ENCODE measurements at regions not wholly inside any gene's neighbourhood (a gene's known extent, or its start where the extent isn't known, plus 50 kb on each side); places are given as distances from the start of the nearest gene placed in this dataset.
"Not testable (repeated sequence)": the region's sequence is repeated elsewhere in the genome, so short reads cannot be mapped to it uniquely, and the experiment has no call there.

DNA sequence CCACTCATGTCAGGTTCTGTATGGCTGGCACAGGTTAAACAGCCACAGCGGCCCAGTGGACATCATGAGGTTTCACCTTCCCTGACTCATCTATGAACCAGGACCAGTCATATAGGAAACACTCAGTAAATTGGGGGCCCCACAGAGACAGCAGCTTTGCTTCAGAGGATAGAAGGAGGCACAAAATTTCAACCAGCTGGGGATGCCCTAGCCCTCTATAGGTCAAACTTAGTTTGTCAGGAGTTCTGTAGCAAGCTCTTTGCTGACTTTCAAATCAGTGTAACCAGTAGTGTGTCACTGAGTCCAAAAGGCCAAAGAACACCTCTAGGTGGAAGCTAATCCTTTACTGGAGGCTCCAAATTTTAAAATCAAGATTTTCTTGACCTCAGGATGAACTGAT is 4157.8 kb upstream of the TPTE start:
- H3K4me3 ChIP-seq; FAIRE-seq; H3K79me2 ChIP-seq (ENCODE audit: control insufficient read depth, insufficient read depth, low read length); H4K20me1 ChIP-seq (ENCODE audit: control insufficient read depth, insufficient read depth); H3K27ac ChIP-seq (ENCODE audit: control insufficient read depth, insufficient read depth); H3K27me3 ChIP-seq (replicated peaks in 1 of 2; ENCODE audit: control insufficient read depth in 2 of 2, insufficient read depth in 2 of 2, low read length in 1 of 2); H3K4me1 ChIP-seq (ENCODE audit: control insufficient read depth, insufficient read depth, low read length); H3K9me3 ChIP-seq (replicated peaks; ENCODE audit: control insufficient read depth, insufficient read depth, low read length); in situ Hi-C loops (cut with MboI); H3K9ac ChIP-seq (ENCODE audit: control insufficient read depth, insufficient read depth, low read length); H3K36me3 ChIP-seq (ENCODE audit: control insufficient read depth in 2 of 2, insufficient read depth in 2 of 2, low read length in 1 of 2); DNase-seq (ENCODE audit: low read depth, low spot score); H3K4me2 ChIP-seq (ENCODE audit: control insufficient read depth, insufficient read depth); intact Hi-C loops (cut with micrococcal nuclease; ENCODE audit: unreplicated experiment); BruUV-seq (replicated peaks); H2AFZ ChIP-seq (ENCODE audit: control insufficient read depth, low read depth, low read length): not testable (repeated sequence)
- RAD21 ChIA-PET (ENCODE audit: unreplicated experiment): interaction anchor here (4.1 kb wide), 1 partner anchor 10 kb away, joined by 54 read pairs; no protein-coding TSS in a partner anchor
- POLR2A ChIA-PET: interaction anchor here (1.1 kb wide), 1 partner anchor 9 kb away, joined by 3 read pairs; no protein-coding TSS in a partner anchor
- CTCF ChIA-PET: interaction anchor here (5.3 kb wide), 1 partner anchor 10 kb away, joined by 103 read pairs; no protein-coding TSS in a partner anchor
- ATAC-seq: peak; percentile 81
- SMC1A ChIA-PET (ENCODE audit: uncharacterized antibody, unreplicated experiment): interaction anchor here (4.0 kb wide), 1 partner anchor 10 kb away, joined by 53 read pairs; no protein-coding TSS in a partner anchor
- WGBS (ENCODE audit: insufficient coverage, insufficient replicate concordance, low lambda C conversion rate, missing lambda C conversion rate): no CpG with 5 or more reads among the region's 1 CpG

DNA sequence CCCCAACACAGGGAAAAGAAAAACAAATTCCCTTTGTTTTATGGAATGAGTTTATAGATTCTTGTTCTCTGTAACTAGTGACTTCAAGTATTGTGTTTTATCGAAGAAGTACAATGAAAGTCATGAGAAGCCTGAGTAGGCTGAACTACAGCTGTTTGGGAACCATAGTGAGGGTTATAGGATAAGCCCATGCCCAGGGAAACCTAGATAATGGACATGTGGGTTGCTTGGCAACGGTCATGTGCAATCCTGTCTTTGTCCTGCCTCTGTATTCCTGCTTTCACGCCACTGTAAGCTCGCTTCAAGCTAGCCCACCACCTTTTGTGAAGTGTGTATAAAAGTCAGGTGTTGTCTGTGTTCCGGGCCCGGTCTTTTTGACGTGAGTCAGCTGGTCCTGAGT is 4152.6 kb upstream of the TPTE start:
- BruUV-seq (replicated peaks): TSS peak; percentile 83
- H3K4me2 ChIP-seq (ENCODE audit: control insufficient read depth, insufficient read depth): peak overlapping the region; percentile 92
- 4% methylated on average over 7 of the region's 7 CpGs for WGBS (ENCODE audit: insufficient coverage, insufficient replicate concordance, low lambda C conversion rate, missing lambda C conversion rate)
- intact Hi-C loops (cut with micrococcal nuclease; ENCODE audit: unreplicated experiment); FAIRE-seq; POLR2A ChIA-PET; H3K27me3 ChIP-seq (replicated peaks in 1 of 2; ENCODE audit: control insufficient read depth in 2 of 2, insufficient read depth in 2 of 2, low read length in 1 of 2); H4K20me1 ChIP-seq (ENCODE audit: control insufficient read depth, insufficient read depth); ATAC-seq; H2AFZ ChIP-seq (ENCODE audit: control insufficient read depth, low read depth, low read length); H3K36me3 ChIP-seq (ENCODE audit: control insufficient read depth in 2 of 2, insufficient read depth in 2 of 2, low read length in 1 of 2); H3K4me1 ChIP-seq (ENCODE audit: control insufficient read depth, insufficient read depth, low read length); DNase-seq (ENCODE audit: low read depth, low spot score); H3K79me2 ChIP-seq (ENCODE audit: control insufficient read depth, insufficient read depth, low read length); H3K9me3 ChIP-seq (replicated peaks; ENCODE audit: control insufficient read depth, insufficient read depth, low read length); in situ Hi-C loops (cut with MboI); CTCF ChIA-PET: not testable (repeated sequence)
- SMC1A ChIA-PET (ENCODE audit: uncharacterized antibody, unreplicated experiment): interaction anchor here (1.9 kb wide), 1 partner anchor 9 kb away, joined by 6 read pairs; no protein-coding TSS in a partner anchor
- peak overlapping the region; percentile 34; the same call in 1 of the 2 replicates for H3K4me3 ChIP-seq
- RAD21 ChIA-PET (ENCODE audit: unreplicated experiment): interaction anchor here (1.3 kb wide), 1 partner anchor 8 kb away, joined by 5 read pairs; no protein-coding TSS in a partner anchor
- H3K9ac ChIP-seq (ENCODE audit: control insufficient read depth, insufficient read depth, low read length): peak overlapping the region; percentile 67; the same call in 1 of the 2 replicates
- peak overlapping the region; percentile 63 for H3K27ac ChIP-seq (ENCODE audit: control insufficient read depth, insufficient read depth)

DNA sequence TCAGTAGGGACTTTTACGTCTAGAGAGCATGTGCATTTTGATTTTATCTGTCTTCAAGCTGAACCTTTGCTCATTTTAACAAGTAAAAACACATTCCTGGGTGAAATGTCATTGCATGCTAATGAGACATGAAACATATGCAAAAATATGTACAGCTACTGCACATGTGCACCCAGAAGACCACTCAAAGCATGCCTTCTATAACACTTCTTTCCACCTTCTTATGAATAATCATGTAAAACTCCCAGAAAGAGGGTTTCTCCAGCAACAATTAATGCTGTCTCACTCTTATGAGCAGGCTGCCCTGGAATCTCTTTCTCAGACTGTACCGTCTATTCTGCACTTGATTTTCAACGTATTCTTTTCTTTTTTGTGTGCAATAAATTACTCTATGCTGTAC is 4148.1 kb upstream of the TPTE start:
- ATAC-seq; BruUV-seq (replicated peaks); DNase-seq (ENCODE audit: low read depth, low spot score); H2AFZ ChIP-seq (ENCODE audit: control insufficient read depth, low read depth, low read length); H3K9ac ChIP-seq (ENCODE audit: control insufficient read depth, insufficient read depth, low read length); H3K36me3 ChIP-seq (ENCODE audit: control insufficient read depth in 2 of 2, insufficient read depth in 2 of 2, low read length in 1 of 2); FAIRE-seq; in situ Hi-C loops (cut with MboI); H3K79me2 ChIP-seq (ENCODE audit: control insufficient read depth, insufficient read depth, low read length); H3K4me1 ChIP-seq (ENCODE audit: control insufficient read depth, insufficient read depth, low read length); intact Hi-C loops (cut with micrococcal nuclease; ENCODE audit: unreplicated experiment); H4K20me1 ChIP-seq (ENCODE audit: control insufficient read depth, insufficient read depth); H3K27me3 ChIP-seq (replicated peaks in 1 of 2; ENCODE audit: control insufficient read depth in 2 of 2, insufficient read depth in 2 of 2, low read length in 1 of 2); H3K9me3 ChIP-seq (replicated peaks; ENCODE audit: control insufficient read depth, insufficient read depth, low read length): not testable (repeated sequence)
- Histone ChIP-seq H3K4me3 (peak overlapping the region; percentile 59), H3K27ac (ENCODE audit: control insufficient read depth, insufficient read depth) (peak overlapping the region; percentile 67), H3K4me2 (ENCODE audit: control insufficient read depth, insufficient read depth) (peak overlapping the region; percentile 97)
- no CpG with 5 or more reads among the region's 3 CpGs for WGBS (ENCODE audit: insufficient coverage, insufficient replicate concordance, low lambda C conversion rate, missing lambda C conversion rate)
- CTCF ChIA-PET: interaction anchor here (2.0 to 5.4 kb wide), 2 partner anchors 9 to 13 kb away, joined by 8 to 103 read pairs; no protein-coding TSS in a partner anchor
- RAD21 ChIA-PET (ENCODE audit: unreplicated experiment): interaction anchor here (5.1 kb wide), 1 partner anchor 10 kb away, joined by 54 read pairs; no protein-coding TSS in a partner anchor
- SMC1A ChIA-PET (ENCODE audit: uncharacterized antibody, unreplicated experiment): interaction anchor here (2.3 to 4.2 kb wide), 2 partner anchors 10 to 14 kb away, joined by 10 to 53 read pairs; no protein-coding TSS in a partner anchor
- POLR2A ChIA-PET: interaction anchor here (0.9 kb wide), 1 partner anchor 9 kb away, joined by 3 read pairs; no protein-coding TSS in a partner anchor
